ENCODE measurements at regions not wholly inside any gene's neighbourhood (a gene's known extent, or its start where the extent isn't known, plus 50 kb on each side); places are given as distances from the start of the nearest gene placed in this dataset.

DNA sequence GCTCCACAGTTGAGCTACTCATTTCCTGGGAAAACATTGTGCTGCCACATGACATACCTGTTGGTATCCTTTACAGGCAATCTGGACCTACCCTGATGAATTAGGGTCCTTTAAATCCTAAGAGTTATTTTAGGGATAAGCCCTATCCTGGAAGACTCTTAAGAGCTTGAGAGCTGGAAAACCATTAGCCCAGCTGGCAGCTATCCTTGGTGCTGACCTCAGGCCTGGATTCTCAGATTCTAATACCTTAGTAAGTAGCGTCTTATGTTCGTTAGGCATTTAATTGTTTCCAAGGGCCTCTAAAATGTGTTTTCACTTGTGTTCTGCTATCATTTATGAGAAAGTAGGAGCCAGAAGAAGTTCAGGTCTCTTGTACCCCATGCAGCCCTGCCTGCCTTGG is 93.0 kb upstream of the SORCS3 start:
- no peaks in the 10 kb centered on the region for H3K4me1 ChIP-seq (ENCODE audit: control insufficient read depth, extremely low read depth, insufficient read depth, low read length)
- FAIRE-seq = peak; percentile 43
- no peaks in the 10 kb centered on the region for H3K9me1 ChIP-seq (ENCODE audit: control insufficient read depth, extremely low read depth, insufficient read depth, low read length)
- H3K36me3 ChIP-seq (ENCODE audit: control insufficient read depth in 2 of 2, extremely low read depth in 1 of 2, insufficient read depth in 2 of 2, low read length in 2 of 2) = no peaks in the 10 kb centered on the region
- no peaks in the 10 kb centered on the region for H4K20me1 ChIP-seq (ENCODE audit: control insufficient read depth, extremely low read depth, insufficient read depth, low read length)
- peaks cover 5% of the 10 kb centered on the region for H3K27me3 ChIP-seq (ENCODE audit: control insufficient read depth, extremely low read depth, insufficient read depth, low read length)
- DNase-seq (ENCODE audit: low read depth, low spot score) = no peak
- dilution Hi-C loops (cut with MboI; ENCODE audit: extremely low pct_ligation_motif_present, low sequenced_read_pairs) = no loop called here
- no peaks in the 10 kb centered on the region for H3K79me2 ChIP-seq (ENCODE audit: control insufficient read depth, insufficient read depth, low read length)
- no peak overlapping the region for H2AFZ ChIP-seq (ENCODE audit: control insufficient read depth, low read length)
- no peaks in the 10 kb centered on the region for H3K9me3 ChIP-seq (ENCODE audit: control insufficient read depth, low read depth, low read length)
- no peak overlapping the region for H3K27ac ChIP-seq (ENCODE audit: control insufficient read depth, insufficient read depth, low read length)
- no peak overlapping the region for H3K4me2 ChIP-seq (ENCODE audit: control insufficient read depth, extremely low read depth, insufficient read depth, low read depth, low read length)
- H3K4me3 ChIP-seq (ENCODE audit: control insufficient read depth in 2 of 3, extremely low read depth in 1 of 3, insufficient read depth in 2 of 3, low read depth in 1 of 3, low read length in 3 of 3) = no peak overlapping the region
- no peak for TF ChIP-seq EZH2 (IDR thresholded peaks at IDR 0.05; ENCODE audit: low read length)
- TF ChIP-seq, protein P1, sequence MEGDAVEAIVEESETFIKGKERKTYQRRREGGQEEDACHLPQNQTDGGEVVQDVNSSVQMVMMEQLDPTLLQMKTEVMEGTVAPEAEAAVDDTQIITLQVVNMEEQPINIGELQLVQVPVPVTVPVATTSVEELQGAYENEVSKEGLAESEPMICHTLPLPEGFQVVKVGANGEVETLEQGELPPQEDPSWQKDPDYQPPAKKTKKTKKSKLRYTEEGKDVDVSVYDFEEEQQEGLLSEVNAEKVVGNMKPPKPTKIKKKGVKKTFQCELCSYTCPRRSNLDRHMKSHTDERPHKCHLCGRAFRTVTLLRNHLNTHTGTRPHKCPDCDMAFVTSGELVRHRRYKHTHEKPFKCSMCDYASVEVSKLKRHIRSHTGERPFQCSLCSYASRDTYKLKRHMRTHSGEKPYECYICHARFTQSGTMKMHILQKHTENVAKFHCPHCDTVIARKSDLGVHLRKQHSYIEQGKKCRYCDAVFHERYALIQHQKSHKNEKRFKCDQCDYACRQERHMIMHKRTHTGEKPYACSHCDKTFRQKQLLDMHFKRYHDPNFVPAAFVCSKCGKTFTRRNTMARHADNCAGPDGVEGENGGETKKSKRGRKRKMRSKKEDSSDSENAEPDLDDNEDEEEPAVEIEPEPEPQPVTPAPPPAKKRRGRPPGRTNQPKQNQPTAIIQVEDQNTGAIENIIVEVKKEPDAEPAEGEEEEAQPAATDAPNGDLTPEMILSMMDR (optimal IDR thresholded peaks at IDR 0.05 in 1 of 3, IDR thresholded peaks at IDR 0.05 in 1 of 3, conservative IDR thresholded peaks at IDR 0.05 in 1 of 3; ENCODE audit: extremely low read depth in 1 of 3, insufficient read depth in 2 of 3, low read length in 3 of 3) = no peak
- no peak overlapping the region for H3K9ac ChIP-seq (ENCODE audit: control insufficient read depth, extremely low read depth, insufficient read depth, low read length)

- DNase-seq (ENCODE audit: low read depth, low spot score) = no peak
- TF ChIP-seq EZH2 (IDR thresholded peaks at IDR 0.05; ENCODE audit: low read length) = no peak
- TF ChIP-seq, protein P1 (optimal IDR thresholded peaks at IDR 0.05 in 1 of 3, IDR thresholded peaks at IDR 0.05 in 1 of 3, conservative IDR thresholded peaks at IDR 0.05 in 1 of 3; ENCODE audit: extremely low read depth in 1 of 3, insufficient read depth in 2 of 3, low read length in 3 of 3) = no peak
- no peak for FAIRE-seq
- Histone ChIP-seq H3K4me1 (ENCODE audit: control insufficient read depth, extremely low read depth, insufficient read depth, low read length) (no peaks in the 10 kb centered on the region), H3K79me2 (ENCODE audit: control insufficient read depth, insufficient read depth, low read length) (no peaks in the 10 kb centered on the region), H3K4me3 (ENCODE audit: control insufficient read depth in 2 of 3, extremely low read depth in 1 of 3, insufficient read depth in 2 of 3, low read depth in 1 of 3, low read length in 3 of 3) (no peak overlapping the region), H3K27ac (ENCODE audit: control insufficient read depth, insufficient read depth, low read length) (no peak overlapping the region), H3K36me3 (ENCODE audit: control insufficient read depth in 2 of 2, extremely low read depth in 1 of 2, insufficient read depth in 2 of 2, low read length in 2 of 2) (no peaks in the 10 kb centered on the region), H3K4me2 (ENCODE audit: control insufficient read depth, extremely low read depth, insufficient read depth, low read depth, low read length) (no peak overlapping the region), H4K20me1 (ENCODE audit: control insufficient read depth, extremely low read depth, insufficient read depth, low read length) (no peaks in the 10 kb centered on the region), H3K27me3 (ENCODE audit: control insufficient read depth, extremely low read depth, insufficient read depth, low read length) (peaks cover 4% of the 10 kb centered on the region), H2AFZ (ENCODE audit: control insufficient read depth, low read length) (no peak overlapping the region), H3K9ac (ENCODE audit: control insufficient read depth, extremely low read depth, insufficient read depth, low read length) (no peak overlapping the region), H3K9me3 (ENCODE audit: control insufficient read depth, low read depth, low read length) (no peaks in the 10 kb centered on the region), H3K9me1 (ENCODE audit: control insufficient read depth, extremely low read depth, insufficient read depth, low read length) (no peaks in the 10 kb centered on the region)
- dilution Hi-C loops (cut with MboI; ENCODE audit: extremely low pct_ligation_motif_present, low sequenced_read_pairs) = no loop called here
Measured at GRCh38 chr10:104556831-104557230, 84.3 kb upstream of the SORCS3 start.
